ENCODE measurements at regions not wholly inside any gene's neighbourhood (a gene's known extent, or its start where the extent isn't known, plus 50 kb on each side); places are given as distances from the start of the nearest gene placed in this dataset.

- TF ChIP-seq BACH2 (CRISPR knock-in tag; IDR thresholded peaks at IDR 0.05; ENCODE audit: borderline replicate concordance) = no peak
- no peak for TF ChIP-seq ESRRG (CRISPR knock-in tag; IDR thresholded peaks at IDR 0.05)
- no peak for TF ChIP-seq PPARA (CRISPR knock-in tag; IDR thresholded peaks at IDR 0.05; ENCODE audit: borderline replicate concordance)
- TF ChIP-seq, protein P1, sequence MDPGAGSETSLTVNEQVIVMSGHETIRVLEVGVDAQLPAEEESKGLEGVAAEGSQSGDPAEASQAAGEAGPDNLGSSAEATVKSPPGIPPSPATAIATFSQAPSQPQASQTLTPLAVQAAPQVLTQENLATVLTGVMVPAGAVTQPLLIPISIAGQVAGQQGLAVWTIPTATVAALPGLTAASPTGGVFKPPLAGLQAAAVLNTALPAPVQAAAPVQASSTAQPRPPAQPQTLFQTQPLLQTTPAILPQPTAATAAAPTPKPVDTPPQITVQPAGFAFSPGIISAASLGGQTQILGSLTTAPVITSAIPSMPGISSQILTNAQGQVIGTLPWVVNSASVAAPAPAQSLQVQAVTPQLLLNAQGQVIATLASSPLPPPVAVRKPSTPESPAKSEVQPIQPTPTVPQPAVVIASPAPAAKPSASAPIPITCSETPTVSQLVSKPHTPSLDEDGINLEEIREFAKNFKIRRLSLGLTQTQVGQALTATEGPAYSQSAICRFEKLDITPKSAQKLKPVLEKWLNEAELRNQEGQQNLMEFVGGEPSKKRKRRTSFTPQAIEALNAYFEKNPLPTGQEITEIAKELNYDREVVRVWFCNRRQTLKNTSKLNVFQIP (CRISPR knock-in tag; IDR thresholded peaks at IDR 0.05; ENCODE audit: borderline replicate concordance, low read depth) = no peak
- TF ChIP-seq ZNF70 (CRISPR knock-in tag; IDR thresholded peaks at IDR 0.05) = no peak
- TF ChIP-seq OSR1 (CRISPR knock-in tag; IDR thresholded peaks at IDR 0.05) = no peak
- no peak for TF ChIP-seq ZNF8 (CRISPR knock-in tag; IDR thresholded peaks at IDR 0.05)
- ATAC-seq = no peak
Observed at GRCh38 chr2:160914217-160914616, 246.0 kb upstream of the TANK start.

DNA sequence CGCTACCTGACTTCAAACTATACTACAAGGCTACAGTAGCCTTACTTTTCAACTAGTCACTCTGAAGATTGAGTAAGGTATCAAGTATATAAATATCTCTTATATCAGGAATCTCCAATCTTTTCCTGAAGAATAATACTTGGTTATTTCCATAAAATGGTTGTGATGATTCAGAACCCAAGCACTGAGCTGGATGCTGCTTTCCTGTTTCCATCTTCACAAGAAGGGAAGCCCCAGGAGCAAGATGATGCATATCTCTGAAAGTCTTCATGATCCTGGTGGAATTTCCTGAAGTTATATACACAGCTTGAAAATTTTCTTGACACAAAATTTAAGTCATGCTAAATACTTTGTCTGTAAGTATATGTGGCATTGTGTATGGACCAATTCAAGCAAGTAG lies 243.9 kb upstream of the TANK start:
- no peak for TF ChIP-seq PPARA (CRISPR knock-in tag; IDR thresholded peaks at IDR 0.05; ENCODE audit: borderline replicate concordance)
- TF ChIP-seq TSHZ2 (CRISPR knock-in tag; IDR thresholded peaks at IDR 0.05) = no peak
- no peak for TF ChIP-seq OSR1 (CRISPR knock-in tag; IDR thresholded peaks at IDR 0.05)
- TF ChIP-seq ZC3H10 (CRISPR knock-in tag; IDR thresholded peaks at IDR 0.05) = no peak
- TF ChIP-seq ZFP3 (CRISPR knock-in tag; IDR thresholded peaks at IDR 0.05) = no peak
- TF ChIP-seq PATZ1 (CRISPR knock-in tag; IDR thresholded peaks at IDR 0.05; ENCODE audit: borderline replicate concordance) = no peak
- no peak for TF ChIP-seq BACH2 (CRISPR knock-in tag; IDR thresholded peaks at IDR 0.05; ENCODE audit: borderline replicate concordance)
- TF ChIP-seq, protein P2, sequence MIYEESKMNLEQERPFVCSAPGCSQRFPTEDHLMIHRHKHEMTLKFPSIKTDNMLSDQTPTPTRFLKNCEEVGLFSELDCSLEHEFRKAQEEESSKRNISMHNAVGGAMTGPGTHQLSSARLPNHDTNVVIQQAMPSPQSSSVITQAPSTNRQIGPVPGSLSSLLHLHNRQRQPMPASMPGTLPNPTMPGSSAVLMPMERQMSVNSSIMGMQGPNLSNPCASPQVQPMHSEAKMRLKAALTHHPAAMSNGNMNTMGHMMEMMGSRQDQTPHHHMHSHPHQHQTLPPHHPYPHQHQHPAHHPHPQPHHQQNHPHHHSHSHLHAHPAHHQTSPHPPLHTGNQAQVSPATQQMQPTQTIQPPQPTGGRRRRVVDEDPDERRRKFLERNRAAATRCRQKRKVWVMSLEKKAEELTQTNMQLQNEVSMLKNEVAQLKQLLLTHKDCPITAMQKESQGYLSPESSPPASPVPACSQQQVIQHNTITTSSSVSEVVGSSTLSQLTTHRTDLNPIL (CRISPR knock-in tag; IDR thresholded peaks at IDR 0.05; ENCODE audit: low read depth) = no peak
- no peak for TF ChIP-seq ESRRG (CRISPR knock-in tag; IDR thresholded peaks at IDR 0.05)
- no peak for TF ChIP-seq ZFP30 (CRISPR knock-in tag; IDR thresholded peaks at IDR 0.05)
- no peak for TF ChIP-seq TOX (CRISPR knock-in tag; IDR thresholded peaks at IDR 0.05; ENCODE audit: borderline replicate concordance)
- no peak for TF ChIP-seq SNAI2 (CRISPR knock-in tag; IDR thresholded peaks at IDR 0.05)
- TF ChIP-seq, protein P1 (CRISPR knock-in tag; IDR thresholded peaks at IDR 0.05; ENCODE audit: borderline replicate concordance, low read depth) = no peak
- TF ChIP-seq, protein P3, sequence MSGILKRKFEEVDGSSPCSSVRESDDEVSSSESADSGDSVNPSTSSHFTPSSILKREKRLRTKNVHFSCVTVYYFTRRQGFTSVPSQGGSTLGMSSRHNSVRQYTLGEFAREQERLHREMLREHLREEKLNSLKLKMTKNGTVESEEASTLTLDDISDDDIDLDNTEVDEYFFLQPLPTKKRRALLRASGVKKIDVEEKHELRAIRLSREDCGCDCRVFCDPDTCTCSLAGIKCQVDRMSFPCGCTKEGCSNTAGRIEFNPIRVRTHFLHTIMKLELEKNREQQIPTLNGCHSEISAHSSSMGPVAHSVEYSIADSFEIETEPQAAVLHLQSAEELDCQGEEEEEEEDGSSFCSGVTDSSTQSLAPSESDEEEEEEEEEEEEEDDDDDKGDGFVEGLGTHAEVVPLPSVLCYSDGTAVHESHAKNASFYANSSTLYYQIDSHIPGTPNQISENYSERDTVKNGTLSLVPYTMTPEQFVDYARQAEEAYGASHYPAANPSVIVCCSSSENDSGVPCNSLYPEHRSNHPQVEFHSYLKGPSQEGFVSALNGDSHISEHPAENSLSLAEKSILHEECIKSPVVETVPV (CRISPR knock-in tag; IDR thresholded peaks at IDR 0.05) = no peak
- no peak for TF ChIP-seq CSDC2 (CRISPR knock-in tag; IDR thresholded peaks at IDR 0.05)
- no peak for TF ChIP-seq RARB (CRISPR knock-in tag; IDR thresholded peaks at IDR 0.05)
- no peak for TF ChIP-seq ZNF70 (CRISPR knock-in tag; IDR thresholded peaks at IDR 0.05)
- ATAC-seq = no peak

GRCh38 chr2:160917850-160918249 lies 242.4 kb upstream of the TANK start:
- ATAC-seq = no peak
- no peak for TF ChIP-seq ZFP3 (CRISPR knock-in tag; IDR thresholded peaks at IDR 0.05)
- TF ChIP-seq, protein P1 (CRISPR knock-in tag; IDR thresholded peaks at IDR 0.05; ENCODE audit: borderline replicate concordance, low read depth) = no peak
- no peak for TF ChIP-seq ZNF70 (CRISPR knock-in tag; IDR thresholded peaks at IDR 0.05)
- TF ChIP-seq ISL1 (CRISPR knock-in tag; IDR thresholded peaks at IDR 0.05) = no peak
- TF ChIP-seq ARNTL (CRISPR knock-in tag; IDR thresholded peaks at IDR 0.05; ENCODE audit: borderline replicate concordance, low read depth) = no peak
- no peak for TF ChIP-seq ZFP30 (CRISPR knock-in tag; IDR thresholded peaks at IDR 0.05)
- TF ChIP-seq, protein P3 (CRISPR knock-in tag; IDR thresholded peaks at IDR 0.05) = no peak
- no peak for TF ChIP-seq CSDC2 (CRISPR knock-in tag; IDR thresholded peaks at IDR 0.05)

Measured in SK-N-SH treated with all-trans-retinoic acid at 6 μM for 48 hours (cell line).